ENCODE measurements at regions not wholly inside any gene's neighbourhood (a gene's known extent, or its start where the extent isn't known, plus 50 kb on each side); places are given as distances from the start of the nearest gene placed in this dataset.

DNA sequence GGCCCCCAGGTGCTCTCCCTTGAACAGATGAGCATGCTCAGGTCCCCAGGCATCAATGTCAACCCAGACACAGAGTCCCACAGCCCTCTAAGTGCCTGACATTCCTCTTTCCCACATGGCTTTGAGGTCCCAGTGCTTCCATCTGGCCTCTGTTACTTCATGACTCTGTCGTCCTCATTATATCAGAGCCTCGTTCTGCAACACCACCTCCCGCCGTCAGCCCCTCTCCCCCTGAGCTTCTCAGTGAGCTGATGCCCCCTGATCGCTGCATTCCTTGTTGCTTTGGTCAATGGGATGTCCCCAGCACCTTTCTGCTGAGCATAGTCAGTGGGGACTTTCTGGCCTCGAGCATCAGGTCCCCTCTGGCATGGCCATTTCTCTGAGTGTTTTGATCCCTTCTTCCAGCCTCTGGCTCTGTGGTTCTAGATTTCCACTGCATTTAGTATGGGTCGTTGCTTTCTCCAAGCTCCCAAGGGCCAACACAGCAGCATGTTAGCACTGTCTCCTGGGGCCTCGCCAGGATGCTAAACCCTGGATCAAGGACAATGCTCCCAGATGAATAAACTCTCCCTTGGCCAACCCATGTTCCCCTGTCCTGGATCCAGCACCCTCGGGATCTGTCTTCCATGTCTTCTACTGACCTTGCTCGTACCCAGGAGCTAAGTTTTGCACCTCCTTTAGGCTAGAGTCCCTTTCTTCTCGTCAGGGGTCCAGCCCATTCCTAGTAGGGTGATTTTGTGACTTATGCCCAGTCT, 143.2 kb upstream of the TWIST2 start:
- no peak overlapping the region for H3K4me2 ChIP-seq (ENCODE audit: extremely low read depth, insufficient read depth, low read length)
- no peaks in the 10 kb centered on the region for H4K20me1 ChIP-seq (ENCODE audit: control insufficient read depth, extremely low read depth, insufficient read depth, low read length)
- H2AFZ ChIP-seq (ENCODE audit: low read length): no peak overlapping the region
- H3K4me3 ChIP-seq (replicated peaks in 1 of 4; ENCODE audit: control extremely low read depth in 1 of 4, insufficient read depth in 1 of 4, low read depth in 3 of 4, low read length in 4 of 4): no peak overlapping the region
- H3K36me3 ChIP-seq (ENCODE audit: control insufficient read depth, insufficient read depth, low read length): no peaks in the 10 kb centered on the region
- no peaks in the 10 kb centered on the region for H3K4me1 ChIP-seq (ENCODE audit: control insufficient read depth, extremely low read depth, insufficient read depth, low read length)
- H3K9me3 ChIP-seq (ENCODE audit: control insufficient read depth, insufficient read depth, low read depth, low read length): no peaks in the 10 kb centered on the region
- H3K27ac ChIP-seq (ENCODE audit: insufficient read depth, low read length): no peak overlapping the region
- TF ChIP-seq, protein P1, sequence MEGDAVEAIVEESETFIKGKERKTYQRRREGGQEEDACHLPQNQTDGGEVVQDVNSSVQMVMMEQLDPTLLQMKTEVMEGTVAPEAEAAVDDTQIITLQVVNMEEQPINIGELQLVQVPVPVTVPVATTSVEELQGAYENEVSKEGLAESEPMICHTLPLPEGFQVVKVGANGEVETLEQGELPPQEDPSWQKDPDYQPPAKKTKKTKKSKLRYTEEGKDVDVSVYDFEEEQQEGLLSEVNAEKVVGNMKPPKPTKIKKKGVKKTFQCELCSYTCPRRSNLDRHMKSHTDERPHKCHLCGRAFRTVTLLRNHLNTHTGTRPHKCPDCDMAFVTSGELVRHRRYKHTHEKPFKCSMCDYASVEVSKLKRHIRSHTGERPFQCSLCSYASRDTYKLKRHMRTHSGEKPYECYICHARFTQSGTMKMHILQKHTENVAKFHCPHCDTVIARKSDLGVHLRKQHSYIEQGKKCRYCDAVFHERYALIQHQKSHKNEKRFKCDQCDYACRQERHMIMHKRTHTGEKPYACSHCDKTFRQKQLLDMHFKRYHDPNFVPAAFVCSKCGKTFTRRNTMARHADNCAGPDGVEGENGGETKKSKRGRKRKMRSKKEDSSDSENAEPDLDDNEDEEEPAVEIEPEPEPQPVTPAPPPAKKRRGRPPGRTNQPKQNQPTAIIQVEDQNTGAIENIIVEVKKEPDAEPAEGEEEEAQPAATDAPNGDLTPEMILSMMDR (conservative IDR thresholded peaks at IDR 0.05 in 1 of 2, IDR thresholded peaks at IDR 0.05 in 1 of 2; ENCODE audit: low read depth in 1 of 2, low read length in 2 of 2): no peak
- TF ChIP-seq EZH2 (IDR thresholded peaks at IDR 0.05; ENCODE audit: low read length, missing control alignments): no peak
- no peak for DNase-seq (ENCODE audit: low read depth in 2 of 2)
- H3K27me3 ChIP-seq (ENCODE audit: control insufficient read depth, insufficient read depth, low read length): no peaks in the 10 kb centered on the region
- no peak overlapping the region for H3K9ac ChIP-seq (ENCODE audit: insufficient read depth, low read length)
- H3K79me2 ChIP-seq (ENCODE audit: control insufficient read depth, insufficient read depth, low read length): no peaks in the 10 kb centered on the region

DNA sequence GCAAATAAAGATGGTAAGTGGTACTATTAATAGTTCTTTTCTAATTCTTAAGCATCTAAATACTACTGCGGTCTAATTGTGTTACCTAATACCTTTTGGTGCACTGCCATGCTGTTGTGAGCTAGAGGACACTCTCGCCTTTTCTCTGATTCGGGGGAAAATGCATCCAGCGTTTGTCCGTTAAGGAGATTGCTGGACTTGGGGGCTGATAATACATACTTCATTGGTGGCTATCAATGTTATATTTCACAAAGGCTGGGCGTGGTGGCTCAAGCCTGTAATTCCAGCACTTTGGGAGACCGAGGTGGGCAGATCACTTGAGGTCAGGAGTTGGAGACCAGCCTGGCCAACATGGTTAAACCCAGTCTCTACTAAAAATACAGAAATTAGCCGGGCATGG, 141.7 kb upstream of the TWIST2 start:
- Histone ChIP-seq H3K27me3 (ENCODE audit: control insufficient read depth, insufficient read depth, low read length) (no peaks in the 10 kb centered on the region), H2AFZ (ENCODE audit: low read length) (no peak overlapping the region), H4K20me1 (ENCODE audit: control insufficient read depth, extremely low read depth, insufficient read depth, low read length) (no peaks in the 10 kb centered on the region), H3K4me3 (replicated peaks in 1 of 4; ENCODE audit: control extremely low read depth in 1 of 4, insufficient read depth in 1 of 4, low read depth in 3 of 4, low read length in 4 of 4) (no peak overlapping the region), H3K4me2 (ENCODE audit: extremely low read depth, insufficient read depth, low read length) (no peak overlapping the region), H3K4me1 (ENCODE audit: control insufficient read depth, extremely low read depth, insufficient read depth, low read length) (no peaks in the 10 kb centered on the region), H3K9ac (ENCODE audit: insufficient read depth, low read length) (no peak overlapping the region), H3K36me3 (ENCODE audit: control insufficient read depth, insufficient read depth, low read length) (no peaks in the 10 kb centered on the region), H3K79me2 (ENCODE audit: control insufficient read depth, insufficient read depth, low read length) (no peaks in the 10 kb centered on the region), H3K27ac (ENCODE audit: insufficient read depth, low read length) (no peak overlapping the region), H3K9me3 (ENCODE audit: control insufficient read depth, insufficient read depth, low read depth, low read length) (no peaks in the 10 kb centered on the region)
- DNase-seq (ENCODE audit: low read depth in 2 of 2): no peak
- TF ChIP-seq EZH2 (IDR thresholded peaks at IDR 0.05; ENCODE audit: low read length, missing control alignments): no peak
- TF ChIP-seq, protein P1 (conservative IDR thresholded peaks at IDR 0.05 in 1 of 2, IDR thresholded peaks at IDR 0.05 in 1 of 2; ENCODE audit: low read depth in 1 of 2, low read length in 2 of 2): no peak

DNA sequence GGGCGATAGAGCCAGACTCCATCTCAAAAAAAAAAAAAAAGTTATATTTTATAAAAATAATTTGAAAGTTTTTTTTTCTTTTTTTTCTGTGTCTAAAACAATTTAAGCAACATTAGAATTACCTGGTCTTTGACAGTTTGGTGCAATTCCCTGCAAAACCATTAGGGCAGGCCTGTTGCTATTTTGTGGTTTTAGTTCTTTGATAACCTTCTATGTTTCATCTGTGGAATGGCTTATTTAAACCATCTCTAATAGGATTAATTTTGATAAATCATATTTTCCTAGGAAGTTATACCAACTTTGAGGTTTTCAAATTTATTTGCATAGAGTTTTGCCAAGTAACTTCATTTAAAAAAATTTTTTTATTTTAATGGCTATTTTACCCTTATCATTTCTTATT, 141.2 kb upstream of the TWIST2 start:
- Histone ChIP-seq H3K4me1 (ENCODE audit: control insufficient read depth, extremely low read depth, insufficient read depth, low read length) (no peaks in the 10 kb centered on the region), H3K79me2 (ENCODE audit: control insufficient read depth, insufficient read depth, low read length) (no peaks in the 10 kb centered on the region), H3K9ac (ENCODE audit: insufficient read depth, low read length) (no peak overlapping the region), H3K9me3 (ENCODE audit: control insufficient read depth, insufficient read depth, low read depth, low read length) (no peaks in the 10 kb centered on the region), H3K4me3 (replicated peaks in 1 of 4; ENCODE audit: control extremely low read depth in 1 of 4, insufficient read depth in 1 of 4, low read depth in 3 of 4, low read length in 4 of 4) (no peak overlapping the region), H2AFZ (ENCODE audit: low read length) (no peak overlapping the region), H3K36me3 (ENCODE audit: control insufficient read depth, insufficient read depth, low read length) (no peaks in the 10 kb centered on the region), H3K27me3 (ENCODE audit: control insufficient read depth, insufficient read depth, low read length) (no peaks in the 10 kb centered on the region), H4K20me1 (ENCODE audit: control insufficient read depth, extremely low read depth, insufficient read depth, low read length) (no peaks in the 10 kb centered on the region), H3K27ac (ENCODE audit: insufficient read depth, low read length) (no peak overlapping the region), H3K4me2 (ENCODE audit: extremely low read depth, insufficient read depth, low read length) (no peak overlapping the region)
- no peak for TF ChIP-seq EZH2 (IDR thresholded peaks at IDR 0.05; ENCODE audit: low read length, missing control alignments)
- TF ChIP-seq, protein P1 (conservative IDR thresholded peaks at IDR 0.05 in 1 of 2, IDR thresholded peaks at IDR 0.05 in 1 of 2; ENCODE audit: low read depth in 1 of 2, low read length in 2 of 2): peak; percentile 23 to 39
- no peak for DNase-seq (ENCODE audit: low read depth in 2 of 2)

Data from fibroblast of lung (primary cell).